RWPE1 (cell line): ENCODE measurements at regions not wholly inside any gene's neighbourhood (a gene's known extent, or its start where the extent isn't known, plus 50 kb on each side); places are given as distances from the start of the nearest gene placed in this dataset.

Experiments used
- CTCF ChIA-PET: fragments of 350-600 bp; sonication (Branson Sonifier 250); formaldehyde crosslinking; extraction: SDS; loops from one replicate; lab custom pipeline; 2021; lab: Yijun Ruan, JAX
- POLR2A ChIA-PET: fragments of 400-600 bp; formaldehyde crosslinking; extraction: SDS; loops from one replicate; lab custom pipeline; 2020; ENCODE audit warnings: antibody characterized with exemption; ENCODE audit not compliant: low non-redundant PET; lab: Yijun Ruan, JAX
- DNase-seq: peaks from one replicate; pipeline ENCODE4 v3.0.0; 2012; ENCODE audit warnings: low spot score
- H3K27ac ChIP-seq: fragments of 450-650 bp; 2 replicates; pipeline ENCODE4 v1.5.1; 2017
- TF ChIP-seq, protein P1 (sequence below): fragments of 450-650 bp; conservative IDR thresholded peaks from 2 replicates; pipeline ENCODE4 v1.5.1; 2017; ENCODE audit warnings: low read depth, mild to moderate bottlenecking

GRCh38 chr2:128485761-128486639 is 167.3 kb upstream of the HS6ST1 start:
- ChIA-PET POLR2A (no interaction called here), CTCF (interaction anchor here (0.6 to 1.1 kb wide), 3 partner anchors 17 to 821 kb away, joined by 3 to 4 read pairs (median 3); no protein-coding TSS in a partner anchor)
- TF ChIP-seq, protein P1, sequence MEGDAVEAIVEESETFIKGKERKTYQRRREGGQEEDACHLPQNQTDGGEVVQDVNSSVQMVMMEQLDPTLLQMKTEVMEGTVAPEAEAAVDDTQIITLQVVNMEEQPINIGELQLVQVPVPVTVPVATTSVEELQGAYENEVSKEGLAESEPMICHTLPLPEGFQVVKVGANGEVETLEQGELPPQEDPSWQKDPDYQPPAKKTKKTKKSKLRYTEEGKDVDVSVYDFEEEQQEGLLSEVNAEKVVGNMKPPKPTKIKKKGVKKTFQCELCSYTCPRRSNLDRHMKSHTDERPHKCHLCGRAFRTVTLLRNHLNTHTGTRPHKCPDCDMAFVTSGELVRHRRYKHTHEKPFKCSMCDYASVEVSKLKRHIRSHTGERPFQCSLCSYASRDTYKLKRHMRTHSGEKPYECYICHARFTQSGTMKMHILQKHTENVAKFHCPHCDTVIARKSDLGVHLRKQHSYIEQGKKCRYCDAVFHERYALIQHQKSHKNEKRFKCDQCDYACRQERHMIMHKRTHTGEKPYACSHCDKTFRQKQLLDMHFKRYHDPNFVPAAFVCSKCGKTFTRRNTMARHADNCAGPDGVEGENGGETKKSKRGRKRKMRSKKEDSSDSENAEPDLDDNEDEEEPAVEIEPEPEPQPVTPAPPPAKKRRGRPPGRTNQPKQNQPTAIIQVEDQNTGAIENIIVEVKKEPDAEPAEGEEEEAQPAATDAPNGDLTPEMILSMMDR, result no peak
- DNase-seq, result no peak
- no peak overlapping the region for H3K27ac ChIP-seq

GRCh38 chr2:128486640-128487375 is 168.1 kb upstream of the HS6ST1 start:
- no peak overlapping the region for H3K27ac ChIP-seq
- DNase-seq, result no peak
- ChIA-PET POLR2A (no interaction called here), CTCF (interaction anchor here (0.7 kb wide), 1 partner anchor 820 kb away, joined by 4 read pairs; no protein-coding TSS in a partner anchor)
- TF ChIP-seq, protein P1, result no peak

DNA sequence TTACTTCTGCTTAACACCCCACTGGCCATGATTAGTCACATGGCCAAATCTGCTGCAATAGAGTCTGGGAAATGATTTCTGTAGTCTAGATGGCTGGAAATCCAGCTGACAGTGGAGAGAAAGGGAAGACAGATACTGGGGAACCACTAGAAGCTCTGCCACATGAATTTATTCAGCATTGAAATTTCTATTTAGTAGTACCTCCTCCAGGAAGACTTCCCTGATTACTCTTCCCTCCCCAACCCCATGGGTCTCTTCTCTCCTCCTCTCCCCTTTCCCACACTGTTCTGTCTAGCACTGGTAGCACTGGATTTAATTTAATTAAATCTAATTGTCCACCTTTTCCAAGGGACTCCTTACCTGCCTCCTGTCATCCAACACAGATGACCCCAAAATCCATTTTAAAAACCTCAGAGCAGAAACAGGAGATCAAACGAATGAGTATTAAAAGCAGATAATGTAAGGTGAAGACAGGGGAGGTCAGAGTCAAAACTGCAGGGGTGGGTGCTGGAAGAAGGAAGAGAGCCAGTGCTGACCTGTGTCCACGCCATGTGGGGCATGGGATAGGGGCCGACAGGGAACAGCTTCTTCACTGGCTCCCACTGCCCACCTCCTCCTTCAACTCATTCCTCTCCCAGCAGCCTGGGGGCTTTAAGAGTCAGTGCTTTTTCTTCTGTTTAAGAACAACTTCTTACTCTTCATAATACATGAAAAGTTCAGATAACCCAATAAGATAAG is 169.2 kb upstream of the HS6ST1 start:
- no peak overlapping the region for H3K27ac ChIP-seq
- DNase-seq, result no peak
- ChIA-PET POLR2A (no interaction called here), CTCF (no interaction called here)
- TF ChIP-seq, protein P1, result no peak

DNA sequence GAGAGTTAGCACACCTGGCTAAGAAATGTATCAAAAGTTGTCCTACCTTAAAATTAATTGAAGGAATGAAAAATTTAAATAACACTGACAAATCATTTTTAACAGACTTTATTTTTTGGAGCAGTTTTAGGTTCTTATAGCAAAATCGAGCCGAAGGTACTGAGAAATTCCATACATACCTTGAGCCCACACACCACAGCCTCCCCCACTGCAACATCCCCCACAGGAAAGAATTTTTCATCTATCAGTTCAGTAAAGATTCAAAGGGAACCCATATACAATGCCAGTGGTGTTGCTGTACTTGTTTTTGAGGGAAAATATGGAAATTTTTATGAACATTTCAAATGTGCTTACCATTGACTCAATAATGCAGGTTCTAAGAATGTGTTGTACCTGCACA is 169.8 kb upstream of the HS6ST1 start:
- DNase-seq, result no peak
- TF ChIP-seq, protein P1, result no peak
- POLR2A ChIA-PET, result no interaction called here
- CTCF ChIA-PET, result no interaction called here
- no peak overlapping the region for H3K27ac ChIP-seq

DNA sequence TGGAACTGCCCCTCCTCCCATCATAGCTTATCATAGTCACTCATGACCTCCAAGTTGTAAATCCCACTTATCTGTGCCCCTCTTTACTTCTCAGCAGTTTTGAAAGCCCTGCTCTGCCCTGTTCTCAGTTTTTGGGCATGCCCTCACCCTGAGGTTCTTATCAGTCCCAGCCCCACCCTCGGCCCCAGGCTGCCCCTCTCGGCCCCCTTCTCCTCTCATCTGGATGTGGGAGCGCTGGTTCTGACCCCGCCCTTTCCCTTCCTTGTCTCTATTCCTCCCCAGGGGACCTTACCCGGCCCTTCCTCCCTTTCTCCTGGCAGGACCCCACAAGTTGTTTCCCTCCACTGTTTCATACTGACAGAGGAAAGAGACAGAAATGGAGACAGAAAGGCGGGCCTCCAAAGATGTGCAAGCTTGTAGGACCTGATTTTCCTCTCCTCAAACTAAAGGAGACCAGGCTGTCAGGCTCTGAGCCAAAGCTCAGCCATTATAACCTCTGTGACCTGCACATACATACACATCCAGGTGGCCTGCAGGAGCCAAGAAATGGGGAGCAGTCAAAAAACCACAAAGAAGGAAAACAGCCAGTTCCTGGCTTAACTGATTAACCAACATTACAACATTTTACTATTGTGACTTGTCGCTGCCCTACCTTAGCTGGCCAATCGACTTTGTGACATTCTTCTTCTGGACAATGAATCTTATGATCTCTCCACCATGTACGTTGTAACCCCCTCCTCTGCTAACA is 171.0 kb upstream of the HS6ST1 start:
- ChIA-PET CTCF (interaction anchor here (0.7 kb wide), 1 partner anchor 1724 kb away, joined by 4 read pairs; no protein-coding TSS in a partner anchor), POLR2A (no interaction called here)
- DNase-seq, result no peak
- H3K27ac ChIP-seq, result no peak overlapping the region
- TF ChIP-seq, protein P1, result no peak
